ENCODE measurements at regions not wholly inside any gene's neighbourhood (a gene's known extent, or its start where the extent isn't known, plus 50 kb on each side); places are given as distances from the start of the nearest gene placed in this dataset.

- TF ChIP-seq, protein P1, sequence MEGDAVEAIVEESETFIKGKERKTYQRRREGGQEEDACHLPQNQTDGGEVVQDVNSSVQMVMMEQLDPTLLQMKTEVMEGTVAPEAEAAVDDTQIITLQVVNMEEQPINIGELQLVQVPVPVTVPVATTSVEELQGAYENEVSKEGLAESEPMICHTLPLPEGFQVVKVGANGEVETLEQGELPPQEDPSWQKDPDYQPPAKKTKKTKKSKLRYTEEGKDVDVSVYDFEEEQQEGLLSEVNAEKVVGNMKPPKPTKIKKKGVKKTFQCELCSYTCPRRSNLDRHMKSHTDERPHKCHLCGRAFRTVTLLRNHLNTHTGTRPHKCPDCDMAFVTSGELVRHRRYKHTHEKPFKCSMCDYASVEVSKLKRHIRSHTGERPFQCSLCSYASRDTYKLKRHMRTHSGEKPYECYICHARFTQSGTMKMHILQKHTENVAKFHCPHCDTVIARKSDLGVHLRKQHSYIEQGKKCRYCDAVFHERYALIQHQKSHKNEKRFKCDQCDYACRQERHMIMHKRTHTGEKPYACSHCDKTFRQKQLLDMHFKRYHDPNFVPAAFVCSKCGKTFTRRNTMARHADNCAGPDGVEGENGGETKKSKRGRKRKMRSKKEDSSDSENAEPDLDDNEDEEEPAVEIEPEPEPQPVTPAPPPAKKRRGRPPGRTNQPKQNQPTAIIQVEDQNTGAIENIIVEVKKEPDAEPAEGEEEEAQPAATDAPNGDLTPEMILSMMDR (IDR thresholded peaks at IDR 0.05; ENCODE audit: insufficient read depth, low read depth, low read length, missing control alignments), result no peak
- no peak for DNase-seq (ENCODE audit: low read depth)
- no peak overlapping the region for H3K4me3 ChIP-seq (ENCODE audit: low read depth, low read length)
These were observed 276.1 kb downstream of the BCL2 start for GRCh38 chr18:63043516-63043915.

GRCh38 chr18:63042351-63042750 is 277.2 kb downstream of the BCL2 start:
- H3K4me3 ChIP-seq (ENCODE audit: low read depth, low read length), result no peak overlapping the region
- TF ChIP-seq, protein P1 (IDR thresholded peaks at IDR 0.05; ENCODE audit: insufficient read depth, low read depth, low read length, missing control alignments), result no peak
- DNase-seq (ENCODE audit: low read depth), result no peak

DNA sequence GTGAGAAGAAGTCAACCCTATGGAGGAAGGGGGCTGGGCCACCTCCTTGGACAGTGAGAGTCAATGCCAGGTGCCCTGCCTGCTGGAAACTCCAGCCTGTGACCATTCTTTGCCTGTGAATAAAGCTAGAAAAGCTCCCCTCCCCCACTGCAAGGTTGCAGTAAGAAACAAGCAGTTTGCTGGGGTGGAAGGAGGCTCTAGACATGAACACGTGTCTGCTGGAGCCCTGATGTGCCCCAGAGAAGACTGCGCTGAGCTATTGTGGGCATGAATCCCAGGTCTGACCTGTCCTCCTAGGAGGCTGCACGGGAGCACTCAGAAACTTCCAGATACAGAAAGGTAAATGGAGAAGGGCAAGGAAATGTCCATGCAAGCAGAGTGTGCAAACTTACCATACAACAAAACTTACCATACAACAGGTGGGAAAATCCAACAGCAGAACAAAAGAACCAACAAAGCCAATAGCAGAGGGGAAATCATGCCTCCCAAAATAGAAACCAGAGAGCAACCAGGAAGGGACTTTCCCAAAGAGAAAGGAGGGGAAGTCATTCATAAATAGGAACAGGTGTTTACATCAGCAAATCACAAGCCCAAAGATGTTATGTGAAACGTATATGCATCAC is 278.7 kb downstream of the BCL2 start:
- peak overlapping the region; percentile 36 for H3K4me3 ChIP-seq (ENCODE audit: low read depth, low read length)
- DNase-seq (ENCODE audit: low read depth), result peak; percentile 85
- TF ChIP-seq, protein P1 (IDR thresholded peaks at IDR 0.05; ENCODE audit: insufficient read depth, low read depth, low read length, missing control alignments), result no peak

GRCh38 chr18:63037491-63037890 is 282.1 kb downstream of the BCL2 start:
- TF ChIP-seq, protein P1 (IDR thresholded peaks at IDR 0.05; ENCODE audit: insufficient read depth, low read depth, low read length, missing control alignments), result no peak
- no peak overlapping the region for H3K4me3 ChIP-seq (ENCODE audit: low read depth, low read length)
- no peak for DNase-seq (ENCODE audit: low read depth)

GRCh38 chr18:63031375-63031774 is 288.2 kb downstream of the BCL2 start:
- H3K4me3 ChIP-seq (ENCODE audit: low read depth, low read length), result no peak overlapping the region
- DNase-seq (ENCODE audit: low read depth), result no peak
- TF ChIP-seq, protein P1 (IDR thresholded peaks at IDR 0.05; ENCODE audit: insufficient read depth, low read depth, low read length, missing control alignments), result no peak

Data from GM12865 (cell line).